ENCODE measurements at regions not wholly inside any gene's neighbourhood (a gene's known extent, or its start where the extent isn't known, plus 50 kb on each side); places are given as distances from the start of the nearest gene placed in this dataset.

DNA sequence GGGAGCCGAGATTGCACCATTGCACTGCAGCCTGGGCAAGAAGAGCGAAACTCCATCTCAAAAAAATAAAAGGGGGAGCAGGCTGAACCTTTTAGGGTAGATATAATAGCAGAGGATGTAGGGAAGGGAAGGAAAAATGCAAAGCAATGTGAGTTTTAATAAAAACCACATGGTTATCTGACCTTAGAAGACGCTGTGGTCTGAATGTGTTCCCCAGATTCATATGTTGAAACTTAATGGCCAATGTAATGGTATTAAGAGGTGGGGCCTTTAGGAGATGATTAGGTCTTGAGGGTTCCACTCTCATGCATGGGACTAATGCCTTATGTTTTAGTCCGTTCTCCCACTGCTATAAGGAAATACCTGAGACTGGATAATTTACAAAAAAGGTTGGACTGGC, 114.1 kb upstream of the STX18 start:
- no peaks in the 10 kb centered on the region for H4K20me1 ChIP-seq (ENCODE audit: insufficient read depth)
- H3K4me2 ChIP-seq (ENCODE audit: low read length), result no peak overlapping the region
- DNase-seq (ENCODE audit: low read depth, low spot score), result no peak

More for the DNA sequence above, 114.1 kb upstream of the STX18 start:
- no peak for ATAC-seq
- Histone ChIP-seq H2AFZ (ENCODE audit: low read depth, low read length, poor library complexity, severe bottlenecking) (no peak overlapping the region), H3K4me3 (replicated peaks in 1 of 2; ENCODE audit: low read depth in 1 of 2, low read length in 2 of 2) (no peak overlapping the region), H3K27ac (ENCODE audit: low read depth, low read length) (no peak overlapping the region), H3K27me3 (ENCODE audit: insufficient read depth, low read length) (no peaks in the 10 kb centered on the region), H3K9ac (ENCODE audit: low read length) (no peak overlapping the region), H3K4me1 (ENCODE audit: control insufficient read depth in 1 of 2, insufficient read depth in 2 of 2, low read length in 2 of 2) (peaks cover 33 to 38% of the 10 kb centered on the region in 2 experiments), H3K9me2 (ENCODE audit: insufficient read depth) (no peaks in the 10 kb centered on the region), H3K36me3 (ENCODE audit: control insufficient read depth in 1 of 2, insufficient read depth in 2 of 2, low read length in 2 of 2) (no peaks in the 10 kb centered on the region), H3K9me3 (ENCODE audit: control insufficient read depth in 1 of 2, insufficient read depth in 1 of 2, low read depth in 1 of 2, low read length in 2 of 2) (no peaks in the 10 kb centered on the region), H3K79me2 (ENCODE audit: insufficient read depth, low read length) (no peaks in the 10 kb centered on the region)
- no peak for TF ChIP-seq FOSL1 (IDR thresholded peaks at IDR 0.05; ENCODE audit: low read depth)
- no peak for TF ChIP-seq CEBPB (IDR thresholded peaks at IDR 0.05; ENCODE audit: low read depth)
- no peak for TF ChIP-seq POLR2AphosphoS5 (IDR thresholded peaks at IDR 0.05; ENCODE audit: low read depth, low read length)
- no peak for TF ChIP-seq TCF7L2 (IDR thresholded peaks at IDR 0.05; ENCODE audit: borderline replicate concordance, extremely low read depth, insufficient read depth, insufficient read length)
- no peak for TF ChIP-seq SRF (IDR thresholded peaks at IDR 0.05; ENCODE audit: low read depth)
- no peak for TF ChIP-seq POLR2A (IDR thresholded peaks at IDR 0.05; ENCODE audit: borderline replicate concordance, extremely low read depth, insufficient read depth, insufficient read length)
- TF ChIP-seq EZH2phosphoT487 (IDR thresholded peaks at IDR 0.05; ENCODE audit: borderline replicate concordance), result no peak
- TF ChIP-seq SP1 (IDR thresholded peaks at IDR 0.05; ENCODE audit: low read depth), result no peak
- TF ChIP-seq ZFX (IDR thresholded peaks at IDR 0.05), result no peak
- TF ChIP-seq, protein P1, sequence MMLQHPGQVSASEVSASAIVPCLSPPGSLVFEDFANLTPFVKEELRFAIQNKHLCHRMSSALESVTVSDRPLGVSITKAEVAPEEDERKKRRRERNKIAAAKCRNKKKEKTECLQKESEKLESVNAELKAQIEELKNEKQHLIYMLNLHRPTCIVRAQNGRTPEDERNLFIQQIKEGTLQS (IDR thresholded peaks at IDR 0.05), result no peak
- TF ChIP-seq, protein P2, sequence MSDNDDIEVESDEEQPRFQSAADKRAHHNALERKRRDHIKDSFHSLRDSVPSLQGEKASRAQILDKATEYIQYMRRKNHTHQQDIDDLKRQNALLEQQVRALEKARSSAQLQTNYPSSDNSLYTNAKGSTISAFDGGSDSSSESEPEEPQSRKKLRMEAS (IDR thresholded peaks at IDR 0.05), result no peak
- no peak for TF ChIP-seq EZH2 (IDR thresholded peaks at IDR 0.05)
- TF ChIP-seq, protein P3, sequence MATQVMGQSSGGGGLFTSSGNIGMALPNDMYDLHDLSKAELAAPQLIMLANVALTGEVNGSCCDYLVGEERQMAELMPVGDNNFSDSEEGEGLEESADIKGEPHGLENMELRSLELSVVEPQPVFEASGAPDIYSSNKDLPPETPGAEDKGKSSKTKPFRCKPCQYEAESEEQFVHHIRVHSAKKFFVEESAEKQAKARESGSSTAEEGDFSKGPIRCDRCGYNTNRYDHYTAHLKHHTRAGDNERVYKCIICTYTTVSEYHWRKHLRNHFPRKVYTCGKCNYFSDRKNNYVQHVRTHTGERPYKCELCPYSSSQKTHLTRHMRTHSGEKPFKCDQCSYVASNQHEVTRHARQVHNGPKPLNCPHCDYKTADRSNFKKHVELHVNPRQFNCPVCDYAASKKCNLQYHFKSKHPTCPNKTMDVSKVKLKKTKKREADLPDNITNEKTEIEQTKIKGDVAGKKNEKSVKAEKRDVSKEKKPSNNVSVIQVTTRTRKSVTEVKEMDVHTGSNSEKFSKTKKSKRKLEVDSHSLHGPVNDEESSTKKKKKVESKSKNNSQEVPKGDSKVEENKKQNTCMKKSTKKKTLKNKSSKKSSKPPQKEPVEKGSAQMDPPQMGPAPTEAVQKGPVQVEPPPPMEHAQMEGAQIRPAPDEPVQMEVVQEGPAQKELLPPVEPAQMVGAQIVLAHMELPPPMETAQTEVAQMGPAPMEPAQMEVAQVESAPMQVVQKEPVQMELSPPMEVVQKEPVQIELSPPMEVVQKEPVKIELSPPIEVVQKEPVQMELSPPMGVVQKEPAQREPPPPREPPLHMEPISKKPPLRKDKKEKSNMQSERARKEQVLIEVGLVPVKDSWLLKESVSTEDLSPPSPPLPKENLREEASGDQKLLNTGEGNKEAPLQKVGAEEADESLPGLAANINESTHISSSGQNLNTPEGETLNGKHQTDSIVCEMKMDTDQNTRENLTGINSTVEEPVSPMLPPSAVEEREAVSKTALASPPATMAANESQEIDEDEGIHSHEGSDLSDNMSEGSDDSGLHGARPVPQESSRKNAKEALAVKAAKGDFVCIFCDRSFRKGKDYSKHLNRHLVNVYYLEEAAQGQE (IDR thresholded peaks at IDR 0.05; ENCODE audit: low read depth), result no peak
- no peak for TF ChIP-seq YY1 (IDR thresholded peaks at IDR 0.05; ENCODE audit: extremely low read depth, insufficient replicate concordance, low read depth, low read length)
- TF ChIP-seq, protein P4, sequence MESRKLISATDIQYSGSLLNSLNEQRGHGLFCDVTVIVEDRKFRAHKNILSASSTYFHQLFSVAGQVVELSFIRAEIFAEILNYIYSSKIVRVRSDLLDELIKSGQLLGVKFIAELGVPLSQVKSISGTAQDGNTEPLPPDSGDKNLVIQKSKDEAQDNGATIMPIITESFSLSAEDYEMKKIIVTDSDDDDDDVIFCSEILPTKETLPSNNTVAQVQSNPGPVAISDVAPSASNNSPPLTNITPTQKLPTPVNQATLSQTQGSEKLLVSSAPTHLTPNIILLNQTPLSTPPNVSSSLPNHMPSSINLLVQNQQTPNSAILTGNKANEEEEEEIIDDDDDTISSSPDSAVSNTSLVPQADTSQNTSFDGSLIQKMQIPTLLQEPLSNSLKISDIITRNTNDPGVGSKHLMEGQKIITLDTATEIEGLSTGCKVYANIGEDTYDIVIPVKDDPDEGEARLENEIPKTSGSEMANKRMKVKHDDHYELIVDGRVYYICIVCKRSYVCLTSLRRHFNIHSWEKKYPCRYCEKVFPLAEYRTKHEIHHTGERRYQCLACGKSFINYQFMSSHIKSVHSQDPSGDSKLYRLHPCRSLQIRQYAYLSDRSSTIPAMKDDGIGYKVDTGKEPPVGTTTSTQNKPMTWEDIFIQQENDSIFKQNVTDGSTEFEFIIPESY (IDR thresholded peaks at IDR 0.05; ENCODE audit: extremely low read depth, insufficient replicate concordance, low read length), result no peak
- no peak for TF ChIP-seq JUND (IDR thresholded peaks at IDR 0.05)
- TF ChIP-seq EGR1 (IDR thresholded peaks at IDR 0.05; ENCODE audit: low read depth), result no peak
- RAD21 ChIA-PET (ENCODE audit: low non-redundant PET in 1 of 2, low total read pairs in 2 of 2, uncharacterized antibody in 2 of 2, unreplicated experiment in 2 of 2), result no interaction called here
- CTCF ChIA-PET, result no interaction called here
- BruUV-seq (replicated peaks), result no TSS peak
- POLR2A ChIA-PET, result no interaction called here
- intact Hi-C loops (cut with micrococcal nuclease), result no loop called here
